HG02763 (cell line): ENCODE measurements at regions not wholly inside any gene's neighbourhood (a gene's known extent, or its start where the extent isn't known, plus 50 kb on each side); places are given as distances from the start of the nearest gene placed in this dataset.

Experiments
- ATAC-seq: cut with Tn5 transposase; IDR thresholded peaks from one replicate; pipeline ENCODE4 v1.9.1; 2021; ENCODE audit warnings: mild to moderate bottlenecking, moderate library complexity; ENCODE audit not compliant: unreplicated experiment

DNA sequence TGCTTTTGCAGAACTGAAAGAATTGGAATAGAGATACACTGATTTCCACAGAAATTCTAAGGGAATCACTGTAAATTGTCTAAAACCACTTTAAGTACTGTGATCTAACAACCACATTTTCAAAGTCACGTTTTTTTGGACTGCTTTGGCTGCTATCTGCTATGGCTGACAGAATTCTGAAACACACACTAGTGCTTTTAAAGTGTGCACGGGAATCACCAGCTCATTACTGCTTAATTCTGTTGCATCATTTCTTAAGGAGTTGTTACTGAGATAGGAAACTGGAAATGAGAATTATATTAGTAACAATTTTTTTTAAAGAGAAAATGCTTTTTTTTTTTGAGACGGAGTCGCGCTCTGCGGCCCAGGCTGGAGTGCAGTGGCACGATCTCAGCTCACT is 716.5 kb upstream of the NRSN1 start:
- no peak for ATAC-seq

DNA sequence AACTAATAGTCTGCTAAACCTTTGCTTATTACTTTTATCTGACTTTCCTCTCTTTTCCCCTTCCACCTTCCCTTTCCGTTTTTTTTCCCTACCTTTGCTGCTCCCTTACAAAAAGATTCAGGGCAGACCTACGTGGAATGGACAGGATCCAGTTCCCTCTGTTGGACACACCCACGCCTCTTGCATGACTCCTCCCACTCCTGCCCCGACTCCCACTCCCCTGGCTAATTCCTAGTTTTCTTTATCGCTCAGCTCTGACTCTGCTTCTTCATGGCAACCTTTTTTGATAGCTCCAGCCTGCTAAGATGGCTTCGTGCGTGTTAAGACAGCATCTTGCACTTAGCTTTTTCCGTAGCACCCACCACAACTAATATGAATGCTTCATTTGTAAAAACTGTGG is 715.6 kb upstream of the NRSN1 start:
- ATAC-seq, result no peak

DNA sequence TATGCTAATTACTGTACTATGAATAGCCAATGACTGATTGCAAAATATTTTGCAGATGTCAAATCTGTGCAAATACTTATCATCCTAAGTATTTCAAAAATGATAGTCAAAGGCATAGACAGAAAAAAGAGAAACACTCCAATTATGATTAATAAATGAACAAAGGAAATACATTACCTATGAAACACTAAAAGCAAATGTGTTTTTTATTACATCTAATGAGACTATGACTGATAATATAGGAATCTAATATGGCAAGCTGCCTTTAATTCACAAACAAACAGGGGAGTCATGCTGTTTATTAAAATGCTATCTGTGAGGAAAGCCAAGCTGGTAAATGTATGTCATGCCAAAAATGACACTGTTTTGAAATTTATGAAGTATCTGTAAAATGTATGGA is 713.2 kb upstream of the NRSN1 start:
- ATAC-seq, result no peak

DNA sequence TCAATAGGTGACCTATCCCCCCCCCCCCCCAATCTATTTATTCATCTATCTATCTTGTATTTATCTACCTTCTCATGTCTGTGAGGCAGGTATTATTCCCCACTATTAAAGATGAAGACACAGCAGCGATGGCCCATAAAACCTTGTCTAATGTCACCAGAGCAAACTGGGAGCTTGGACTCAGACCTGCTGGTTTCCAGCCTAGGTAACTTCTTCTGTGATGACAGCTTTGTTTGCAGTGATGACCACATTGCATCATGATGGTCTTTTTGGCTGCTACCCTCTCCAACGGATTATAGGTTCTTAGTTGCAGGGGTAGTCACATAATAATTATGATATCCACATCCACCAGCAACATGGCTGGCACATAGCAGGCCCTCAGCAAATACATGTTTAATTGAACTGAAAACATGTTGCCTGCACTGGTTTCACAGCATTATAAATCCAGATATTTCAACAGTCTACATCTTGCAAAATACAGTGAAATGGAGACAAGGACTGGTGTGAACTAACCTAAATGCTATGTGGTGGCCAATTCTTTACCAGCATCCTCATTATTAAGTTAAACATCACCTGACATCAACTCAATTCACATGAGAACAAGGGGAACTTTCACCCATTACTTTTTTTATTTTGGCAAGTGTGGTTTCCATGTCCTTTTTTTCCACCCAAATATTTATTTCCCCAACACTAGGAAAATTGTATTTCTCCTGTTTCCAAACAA is 712.5 kb upstream of the NRSN1 start:
- no peak for ATAC-seq

DNA sequence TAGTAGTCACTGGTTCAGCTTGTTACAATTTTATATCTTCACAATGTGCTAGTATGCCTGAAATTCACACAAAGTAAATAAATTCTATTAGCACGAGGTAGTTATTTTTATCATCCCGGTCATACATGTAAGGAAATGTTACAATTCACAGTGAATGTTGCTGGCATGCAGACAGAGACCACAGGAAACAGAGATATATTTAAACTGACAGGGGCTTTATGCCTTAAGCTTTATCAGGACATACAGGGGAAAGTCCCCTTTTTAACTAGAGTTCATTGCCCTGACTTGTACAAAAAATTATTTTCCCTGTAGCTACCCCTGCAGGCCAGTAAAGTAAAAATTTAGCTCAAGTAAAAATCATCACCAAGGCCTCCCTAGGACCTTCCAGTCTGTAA is 712.0 kb upstream of the NRSN1 start:
- no peak for ATAC-seq

DNA sequence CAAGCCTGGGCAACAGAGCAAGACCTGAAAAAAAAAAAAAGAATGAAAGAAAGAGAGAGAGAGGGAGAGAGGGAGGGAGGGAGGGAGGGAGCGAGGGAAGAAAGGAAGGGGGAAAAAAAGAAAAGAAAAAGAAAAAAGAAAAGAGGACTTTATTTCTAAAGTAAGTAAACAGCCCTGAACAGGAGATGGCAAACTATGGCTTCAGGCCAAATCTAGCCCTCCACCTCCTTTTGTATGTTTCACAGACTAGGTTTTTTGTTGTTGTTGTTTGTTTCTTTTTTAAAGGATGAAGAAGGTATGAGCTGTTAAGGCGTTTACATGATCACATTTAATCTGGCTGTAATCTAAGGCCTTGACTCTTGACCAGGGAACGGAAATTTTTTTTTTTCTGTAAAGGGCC is 711.1 kb upstream of the NRSN1 start:
- ATAC-seq, result no peak

DNA sequence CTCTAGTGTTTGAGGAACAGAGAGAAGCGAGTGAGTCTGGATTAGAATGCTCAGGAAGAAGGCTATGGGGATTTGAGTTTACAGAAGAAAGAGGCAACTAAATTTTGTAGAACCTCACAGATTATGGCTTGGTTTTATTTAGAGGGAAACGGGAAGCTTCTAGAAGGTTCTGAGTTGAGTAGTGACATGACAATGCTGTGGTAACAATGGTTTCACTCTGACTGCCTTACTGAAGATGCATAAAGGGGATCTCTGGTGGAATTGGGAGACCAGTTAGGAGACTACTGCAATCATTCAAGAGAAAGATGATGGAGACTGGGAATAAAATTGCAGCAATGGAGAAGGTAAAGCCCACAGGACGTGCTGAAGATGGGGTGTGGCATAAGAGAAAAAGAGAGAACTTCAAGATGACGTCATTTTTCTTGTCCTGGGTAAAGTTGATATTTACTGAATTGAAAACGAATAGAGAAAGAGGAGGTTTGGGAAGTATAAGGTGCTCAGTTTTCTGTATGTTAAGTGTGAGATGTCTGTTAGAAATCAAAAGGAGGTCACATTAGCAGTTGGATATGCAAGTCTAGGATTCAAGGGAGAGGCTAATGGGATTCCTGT is 710.1 kb upstream of the NRSN1 start:
- no peak for ATAC-seq

DNA sequence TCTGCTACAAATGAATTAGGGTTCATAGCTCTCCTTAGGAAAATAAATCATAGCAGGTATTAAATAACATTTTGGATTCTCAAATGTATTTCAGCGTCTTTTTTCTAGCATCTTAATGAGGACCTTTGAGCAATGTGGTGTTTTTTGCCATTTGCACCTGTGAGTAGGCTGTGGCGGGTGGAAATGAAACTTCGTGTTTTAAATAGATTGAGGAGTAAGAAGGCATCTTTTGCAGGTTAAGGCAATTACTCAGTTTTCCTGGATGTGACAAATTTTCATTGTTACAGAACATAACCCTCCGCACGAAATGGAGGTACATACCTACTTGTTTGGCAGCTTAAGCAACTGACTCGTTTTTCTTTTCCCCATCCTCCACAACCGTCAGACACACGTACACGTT is 708.9 kb upstream of the NRSN1 start:
- ATAC-seq, result no peak

- ATAC-seq, result no peak
These were observed 707.9 kb upstream of the NRSN1 start for GRCh38 chr6:23418095-23418494.

GRCh38 chr6:23419046-23419445 is 707.0 kb upstream of the NRSN1 start:
- no peak for ATAC-seq

DNA sequence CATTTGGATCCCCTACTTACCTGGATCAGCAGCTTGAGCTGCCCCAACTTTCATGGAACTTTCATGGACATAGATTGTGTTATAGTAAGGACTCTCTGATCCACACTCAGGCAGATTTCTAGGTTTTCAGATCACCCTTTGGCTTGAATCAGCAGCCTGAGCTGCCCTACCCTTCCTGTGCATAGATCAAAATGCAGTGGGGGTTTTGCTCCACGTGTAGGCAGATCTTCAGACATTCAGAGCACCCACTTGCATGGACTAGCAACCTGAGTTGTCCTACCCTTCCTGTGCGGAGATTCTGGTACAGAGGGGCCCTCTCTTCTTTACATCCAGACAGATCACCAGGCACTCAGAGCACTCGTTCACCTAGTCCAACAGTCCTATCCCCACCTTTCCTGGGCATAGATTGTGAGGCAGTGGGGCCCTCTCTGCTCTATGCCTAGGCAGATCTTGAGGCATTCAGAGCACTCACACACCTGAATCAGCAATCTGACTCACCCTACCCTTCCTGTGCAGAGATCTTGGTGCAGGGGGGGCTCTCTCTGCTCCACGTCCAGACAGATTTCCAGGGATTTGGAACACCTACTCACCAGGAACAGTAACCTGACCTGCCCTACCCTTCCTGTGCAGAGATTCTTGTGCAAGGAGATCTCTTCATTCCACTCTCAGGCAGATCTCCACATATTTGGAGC is 705.2 kb upstream of the NRSN1 start:
- ATAC-seq, result no peak

DNA sequence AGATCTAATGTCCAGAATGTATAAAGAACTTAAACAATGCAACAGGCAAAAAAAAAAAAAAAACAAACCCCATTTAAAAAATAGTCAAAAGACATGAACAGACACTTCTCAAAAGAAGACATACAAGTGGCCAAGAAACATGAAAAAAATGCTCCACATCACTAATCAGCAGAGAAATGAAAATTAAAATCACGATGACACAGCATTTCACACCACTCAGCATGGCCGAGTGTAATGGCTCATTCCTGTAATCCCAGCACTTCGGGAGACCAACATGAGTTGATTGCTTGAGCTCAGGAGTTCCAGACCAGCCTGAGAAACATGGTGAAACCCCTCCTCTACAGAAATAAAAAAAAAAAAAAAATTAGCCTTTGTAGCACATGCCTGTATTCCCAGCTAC is 701.4 kb upstream of the NRSN1 start:
- ATAC-seq, result no peak

GRCh38 chr6:23435126-23435525 is 690.9 kb upstream of the NRSN1 start:
- no peak for ATAC-seq

- ATAC-seq, result no peak
These were observed 690.2 kb upstream of the NRSN1 start for GRCh38 chr6:23435798-23436197.

DNA sequence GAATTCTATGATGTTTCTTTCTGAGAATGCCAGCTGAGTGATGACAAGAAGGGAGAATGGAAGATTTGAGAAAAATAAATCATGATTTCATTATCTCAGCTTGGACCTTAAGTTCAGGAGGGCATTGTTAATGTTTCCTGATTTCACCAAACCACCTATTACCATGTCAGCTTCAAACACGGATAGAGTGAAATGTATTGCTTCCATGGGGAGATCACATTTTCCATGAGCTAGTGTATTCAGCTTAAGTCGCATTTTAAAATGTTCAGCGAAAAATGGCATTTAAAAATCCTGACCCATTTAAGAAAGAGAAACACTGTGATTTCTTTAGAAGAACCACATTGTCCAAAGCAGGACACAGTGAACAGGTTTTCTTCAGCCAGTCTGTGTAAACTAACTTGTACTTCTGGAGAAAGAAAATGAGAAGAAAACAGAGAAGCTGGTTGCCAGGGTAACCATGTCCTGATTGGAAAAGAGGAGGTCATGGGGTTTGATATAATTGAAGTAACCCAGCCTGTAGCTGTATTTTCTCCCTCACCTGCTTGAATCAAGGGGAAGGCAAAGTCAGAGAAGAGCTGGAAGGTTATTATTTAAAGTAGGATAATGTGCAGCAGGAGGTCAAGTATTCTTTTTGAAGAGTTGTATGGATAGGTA is 684.1 kb upstream of the NRSN1 start:
- ATAC-seq, result no peak

GRCh38 chr6:23445157-23445710 is 680.8 kb upstream of the NRSN1 start:
- no peak for ATAC-seq

- ATAC-seq, result no peak
These were observed 679.5 kb upstream of the NRSN1 start for GRCh38 chr6:23446469-23446967.

- no peak for ATAC-seq
These were observed 678.3 kb upstream of the NRSN1 start for GRCh38 chr6:23447731-23448130.

DNA sequence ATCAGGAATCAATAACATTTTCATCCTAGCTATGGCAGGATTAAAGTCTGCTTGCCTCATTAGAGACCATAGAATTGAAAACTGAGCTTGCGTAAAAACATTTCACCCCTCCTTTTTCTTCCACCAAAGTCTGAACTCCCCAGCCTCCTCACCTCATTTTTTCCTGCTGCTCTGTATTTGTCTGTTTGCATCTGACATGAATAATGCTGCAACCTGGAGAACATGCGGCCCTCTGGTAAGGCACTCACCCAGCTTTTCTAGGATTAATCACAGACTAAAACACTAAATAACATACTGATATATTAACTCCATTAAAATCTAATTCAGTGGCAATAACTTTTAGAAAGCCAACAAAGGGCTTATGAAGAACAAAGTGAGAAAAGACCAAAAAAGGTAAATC is 677.7 kb upstream of the NRSN1 start:
- ATAC-seq, result no peak

GRCh38 chr6:23454080-23454976 is 671.7 kb upstream of the NRSN1 start:
- ATAC-seq, result no peak
